Activated CD4-positive, alpha-beta T cell treated with anti-CD3 and anti-CD28 coated beads for 36 hours (primary cell): ENCODE measurements at regions not wholly inside any gene's neighbourhood (a gene's known extent, or its start where the extent isn't known, plus 50 kb on each side); places are given as distances from the start of the nearest gene placed in this dataset.

Experiments
- ATAC-seq: fragments of 200-7000 bp; cut with Tn5 transposase; one replicate; pipeline ENCODE4 v1.10.0; 2021; ENCODE audit warnings: mild to moderate bottlenecking, moderate library complexity
- CTCF ChIA-PET: fragments of 350-600 bp; sonication (Branson Sonifier 250); formaldehyde crosslinking; loops from one replicate; lab custom pipeline; 2021; ENCODE audit warnings: antibody characterized with exemption; lab: Charles Lee
- POLR2A ChIA-PET: fragments of 350-600 bp; sonication (Branson Sonifier 250); formaldehyde crosslinking; loops from one replicate; lab custom pipeline; 2021; ENCODE audit warnings: antibody characterized with exemption, inconsistent platforms; lab: Charles Lee
- DNase-seq: peaks from one replicate; pipeline ENCODE4 v3.0.0-alpha.2; 2020
- H3K27ac Mint-ChIP-seq: one replicate; pipeline ENCODE4 v1.8.0; 2021; ENCODE audit warnings: mixed read lengths
- H3K27me3 Mint-ChIP-seq: one replicate; pipeline ENCODE4 v1.8.0; 2021; ENCODE audit warnings: mixed read lengths
- H3K36me3 Mint-ChIP-seq: one replicate; pipeline ENCODE4 v1.8.0; 2021; ENCODE audit warnings: low read depth, mixed read lengths
- H3K4me1 Mint-ChIP-seq: one replicate; pipeline ENCODE4 v1.8.0; 2021; ENCODE audit warnings: mixed read lengths
- H3K4me3 Mint-ChIP-seq: one replicate; pipeline ENCODE4 v1.8.0; 2021; ENCODE audit warnings: mild to moderate bottlenecking, moderate library complexity, mixed read lengths
- H3K9me3 Mint-ChIP-seq: one replicate; pipeline ENCODE4 v1.8.0; 2021; ENCODE audit warnings: low read depth, mixed read lengths
- intact Hi-C, 2 experiments: fragments of 100-400 bp; cut with DNase I in 1 of 2; cut with micrococcal nuclease in 1 of 2; formaldehyde crosslinking; loops; one replicate each; pipeline versions ENCODE4 v1.14.2 to v1.15.1; 2022 to 2024; cut with DNase I, micrococcal nuclease

- no peak for DNase-seq
- no peak overlapping the region for H3K27ac Mint-ChIP-seq
- peaks cover 5% of the 10 kb centered on the region for H3K27me3 Mint-ChIP-seq
- no peaks in the 10 kb centered on the region for H3K9me3 Mint-ChIP-seq
- no peaks in the 10 kb centered on the region for H3K36me3 Mint-ChIP-seq
- CTCF ChIA-PET, result no interaction called here
- POLR2A ChIA-PET, result no interaction called here
- ATAC-seq, result no peak
- intact Hi-C loops, result no loop called here
- H3K4me3 Mint-ChIP-seq, result no peak overlapping the region
- no peaks in the 10 kb centered on the region for H3K4me1 Mint-ChIP-seq
Observed at GRCh38 chr3:24058940-24059705, 114.0 kb downstream of the NR1D2 start.

- H3K4me1 Mint-ChIP-seq, result no peaks in the 10 kb centered on the region
- H3K9me3 Mint-ChIP-seq, result no peaks in the 10 kb centered on the region
- intact Hi-C loops, result no loop called here
- H3K27me3 Mint-ChIP-seq, result peaks cover 5% of the 10 kb centered on the region
- ChIA-PET POLR2A (no interaction called here), CTCF (no interaction called here)
- no peak overlapping the region for H3K4me3 Mint-ChIP-seq
- no peak for DNase-seq
- no peak overlapping the region for H3K27ac Mint-ChIP-seq
- no peak for ATAC-seq
- H3K36me3 Mint-ChIP-seq, result no peaks in the 10 kb centered on the region
Observed at GRCh38 chr3:24060055-24060454, 115.0 kb downstream of the NR1D2 start.

- no peaks in the 10 kb centered on the region for H3K9me3 Mint-ChIP-seq
- POLR2A ChIA-PET, result no interaction called here
- H3K27me3 Mint-ChIP-seq, result peaks cover 3% of the 10 kb centered on the region
- no peak overlapping the region for H3K4me3 Mint-ChIP-seq
- ATAC-seq, result no peak
- no peak overlapping the region for H3K27ac Mint-ChIP-seq
- no peaks in the 10 kb centered on the region for H3K36me3 Mint-ChIP-seq
- CTCF ChIA-PET, result no interaction called here
- intact Hi-C loops, result no loop called here
- DNase-seq, result no peak
- H3K4me1 Mint-ChIP-seq, result no peaks in the 10 kb centered on the region
Observed at GRCh38 chr3:24062916-24063315, 117.8 kb downstream of the NR1D2 start.
